GM23338 (cell line): ENCODE measurements at regions not wholly inside any gene's neighbourhood (a gene's known extent, or its start where the extent isn't known, plus 50 kb on each side); places are given as distances from the start of the nearest gene placed in this dataset.

Source experiments
- ATAC-seq: fragments of 200-7000 bp; cut with Tn5 transposase; 3 replicates; pipeline ENCODE4 v1.9.1; 2020
- DNase-seq: peaks from one replicate; pipeline ENCODE4 v3.0.0-alpha.2; 2015; ENCODE audit warnings: low spot score
- H2AFZ ChIP-seq: fragments of 200-600 bp; sonication (generic); 2 replicates; pipeline ENCODE4 v1.8.0; 2016; ENCODE audit warnings: antibody characterized with exemption, mild to moderate bottlenecking, moderate library complexity
- H3F3A ChIP-seq: fragments of 200-600 bp; sonication (generic); replicated peaks from 2 replicates; pipeline ENCODE4 v1.8.0; 2017; ENCODE audit warnings: antibody characterized with exemption, mixed run types, low read depth
- H3K27ac ChIP-seq: fragments of 200-600 bp; sonication (generic); 2 replicates; pipeline ENCODE4 v1.6.1; 2016; ENCODE audit warnings: low read depth
- H3K27me3 ChIP-seq: fragments of 200-600 bp; sonication (generic); 2 replicates; pipeline ENCODE4 v1.8.0; 2016; ENCODE audit warnings: mild to moderate bottlenecking, mixed run types, moderate library complexity; ENCODE audit not compliant: insufficient read depth
- H3K36me3 ChIP-seq: fragments of 200-600 bp; sonication (generic); 2 replicates; pipeline ENCODE4 v1.8.0; 2016; ENCODE audit warnings: mild to moderate bottlenecking; ENCODE audit not compliant: insufficient read depth
- H3K4me1 ChIP-seq: fragments of 200-600 bp; sonication (generic); 2 replicates; pipeline ENCODE4 v1.8.0; 2016; ENCODE audit warnings: mild to moderate bottlenecking, moderate library complexity; ENCODE audit not compliant: insufficient read depth
- H3K4me2 ChIP-seq: fragments of 200-600 bp; sonication (generic); 2 replicates; pipeline ENCODE4 v1.7.1; 2017; ENCODE audit warnings: mixed run types
- H3K4me3 ChIP-seq: fragments of 200-600 bp; sonication (generic); 2 replicates; pipeline ENCODE4 v1.6.1; 2016; ENCODE audit warnings: mixed run types
- H3K79me2 ChIP-seq: fragments of 200-600 bp; sonication (generic); replicated peaks from 2 replicates; pipeline ENCODE4 v1.8.0; 2017; ENCODE audit warnings: mild to moderate bottlenecking; ENCODE audit not compliant: insufficient read depth
- H3K9me2 ChIP-seq: fragments of 200-600 bp; sonication (generic); 2 replicates; pipeline ENCODE4 v1.8.0; 2017; ENCODE audit not compliant: insufficient read depth
- H4K20me1 ChIP-seq: fragments of 200-600 bp; sonication (generic); replicated peaks from 2 replicates; pipeline ENCODE4 v1.8.0; 2017; ENCODE audit warnings: mild to moderate bottlenecking; ENCODE audit not compliant: insufficient read depth
- H3K27ac Mint-ChIP-seq: 2 replicates; pipeline ENCODE4 v1.8.0; 2020; ENCODE audit warnings: inconsistent platforms, mild to moderate bottlenecking, moderate library complexity, mixed read lengths
- H3K27me3 Mint-ChIP-seq: 3 replicates; pipeline ENCODE4 v1.8.0; 2022; ENCODE audit warnings: low read depth, mild to moderate bottlenecking, moderate library complexity, mixed read lengths, inconsistent platforms; ENCODE audit not compliant: insufficient read depth, poor library complexity
- H3K36me3 Mint-ChIP-seq: 3 replicates; pipeline ENCODE4 v1.8.0; 2021; ENCODE audit warnings: low read depth, mild to moderate bottlenecking, inconsistent platforms, moderate library complexity, mixed read lengths
- H3K4me1 Mint-ChIP-seq: 3 replicates; pipeline ENCODE4 v1.8.0; 2020; ENCODE audit warnings: mild to moderate bottlenecking, inconsistent platforms, mixed read lengths
- H3K4me3 Mint-ChIP-seq: 3 replicates; pipeline ENCODE4 v1.8.0; 2021; ENCODE audit warnings: moderate library complexity, mild to moderate bottlenecking, inconsistent platforms, mixed read lengths
- H3K9me3 Mint-ChIP-seq: 3 replicates; pipeline ENCODE4 v1.8.0; 2020; ENCODE audit warnings: moderate library complexity, mild to moderate bottlenecking, inconsistent platforms, mixed read lengths
- CREB1 ChIP-seq: fragments of 250-450 bp; sonication (Bioruptor Pico); IDR thresholded peaks from 2 replicates; pipeline ENCODE4 v1.5.0; 2020; ENCODE audit warnings: low read depth, mild to moderate bottlenecking, moderate library complexity
- ETS1 ChIP-seq: IDR thresholded peaks from 2 replicates; pipeline ENCODE4 v1.6.1; 2016; ENCODE audit warnings: antibody characterized with exemption
- EZH2 ChIP-seq: fragments of 200-600 bp; sonication (generic); IDR thresholded peaks from one replicate; pipeline ENCODE4 v1.8.0; 2017; ENCODE audit warnings: antibody characterized with exemption, mild to moderate bottlenecking, low read depth; ENCODE audit not compliant: unreplicated experiment
- EZH2phosphoT487 ChIP-seq: fragments of 200-600 bp; sonication (generic); IDR thresholded peaks from one replicate; pipeline ENCODE4 v1.8.1; 2018; ENCODE audit warnings: antibody characterized with exemption; ENCODE audit not compliant: unreplicated experiment
- JUNB ChIP-seq: IDR thresholded peaks from one replicate; pipeline ENCODE4 v1.6.1; 2016; ENCODE audit warnings: antibody characterized with exemption; ENCODE audit not compliant: unreplicated experiment
- NANOG ChIP-seq: IDR thresholded peaks from 2 replicates; pipeline ENCODE4 v1.6.1; 2016; ENCODE audit warnings: antibody characterized with exemption, borderline replicate concordance
- POLR2AphosphoS5 ChIP-seq: IDR thresholded peaks from 2 replicates; pipeline ENCODE4 v1.6.1; 2016; ENCODE audit warnings: antibody characterized with exemption, low read depth
- STAT1 ChIP-seq: IDR thresholded peaks from one replicate; pipeline ENCODE4 v1.6.1; 2016; ENCODE audit warnings: antibody characterized with exemption; ENCODE audit not compliant: unreplicated experiment
- ZNF331 ChIP-seq: fragments of 250-450 bp; sonication (Bioruptor Pico); IDR thresholded peaks from 2 replicates; pipeline ENCODE4 v1.5.0; 2020; ENCODE audit warnings: low read depth, mild to moderate bottlenecking, moderate library complexity
- TF ChIP-seq, protein P1 (sequence below): IDR thresholded peaks from one replicate; pipeline ENCODE4 v1.6.1; 2018; ENCODE audit warnings: antibody characterized with exemption; ENCODE audit not compliant: unreplicated experiment
- TF ChIP-seq, protein P2 (sequence below), 2 experiments: fragments of 200-600 bp in 1 of 2; sonication (generic) in 1 of 2; conservative IDR thresholded peaks; 2 replicates each; pipeline versions ENCODE4 v1.5.1 to v1.6.1; 2016 to 2017; ENCODE audit warnings: antibody characterized with exemption in 2 of 2, low read depth in 2 of 2, mild to moderate bottlenecking in 2 of 2, moderate library complexity in 1 of 2

DNA sequence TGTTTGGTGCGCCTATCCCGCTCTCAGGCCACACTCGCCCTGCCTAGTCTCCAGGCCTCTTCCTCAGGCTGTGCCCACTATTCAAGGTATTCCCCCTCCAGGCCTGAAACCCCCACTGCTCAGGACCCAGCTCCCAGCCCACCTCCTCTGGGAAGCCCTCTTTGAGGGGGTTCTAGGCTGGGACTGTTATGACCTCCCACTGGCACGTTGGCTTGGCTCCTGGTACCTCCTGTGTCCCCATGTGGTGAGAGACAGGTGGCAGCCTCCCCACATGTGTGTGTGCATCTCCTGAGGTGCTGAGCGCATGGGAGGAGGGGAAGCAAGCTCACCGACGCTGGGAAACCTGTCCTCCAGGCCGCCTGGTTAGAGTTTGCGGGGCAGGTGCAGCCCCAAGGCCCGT is 82.5 kb downstream of the EDN3 start:
- no peak overlapping the region for H3K4me3 ChIP-seq
- Mint-ChIP-seq H3K36me3 (no peaks in the 10 kb centered on the region), H3K4me1 (peaks cover 12% of the 10 kb centered on the region; the same call in 2 of the 3 replicates), H3K27me3 (peaks cover 13% of the 10 kb centered on the region), H3K27ac (no peak overlapping the region), H3K9me3 (no peaks in the 10 kb centered on the region), H3K4me3 (no peak overlapping the region)
- TF ChIP-seq, protein P1, sequence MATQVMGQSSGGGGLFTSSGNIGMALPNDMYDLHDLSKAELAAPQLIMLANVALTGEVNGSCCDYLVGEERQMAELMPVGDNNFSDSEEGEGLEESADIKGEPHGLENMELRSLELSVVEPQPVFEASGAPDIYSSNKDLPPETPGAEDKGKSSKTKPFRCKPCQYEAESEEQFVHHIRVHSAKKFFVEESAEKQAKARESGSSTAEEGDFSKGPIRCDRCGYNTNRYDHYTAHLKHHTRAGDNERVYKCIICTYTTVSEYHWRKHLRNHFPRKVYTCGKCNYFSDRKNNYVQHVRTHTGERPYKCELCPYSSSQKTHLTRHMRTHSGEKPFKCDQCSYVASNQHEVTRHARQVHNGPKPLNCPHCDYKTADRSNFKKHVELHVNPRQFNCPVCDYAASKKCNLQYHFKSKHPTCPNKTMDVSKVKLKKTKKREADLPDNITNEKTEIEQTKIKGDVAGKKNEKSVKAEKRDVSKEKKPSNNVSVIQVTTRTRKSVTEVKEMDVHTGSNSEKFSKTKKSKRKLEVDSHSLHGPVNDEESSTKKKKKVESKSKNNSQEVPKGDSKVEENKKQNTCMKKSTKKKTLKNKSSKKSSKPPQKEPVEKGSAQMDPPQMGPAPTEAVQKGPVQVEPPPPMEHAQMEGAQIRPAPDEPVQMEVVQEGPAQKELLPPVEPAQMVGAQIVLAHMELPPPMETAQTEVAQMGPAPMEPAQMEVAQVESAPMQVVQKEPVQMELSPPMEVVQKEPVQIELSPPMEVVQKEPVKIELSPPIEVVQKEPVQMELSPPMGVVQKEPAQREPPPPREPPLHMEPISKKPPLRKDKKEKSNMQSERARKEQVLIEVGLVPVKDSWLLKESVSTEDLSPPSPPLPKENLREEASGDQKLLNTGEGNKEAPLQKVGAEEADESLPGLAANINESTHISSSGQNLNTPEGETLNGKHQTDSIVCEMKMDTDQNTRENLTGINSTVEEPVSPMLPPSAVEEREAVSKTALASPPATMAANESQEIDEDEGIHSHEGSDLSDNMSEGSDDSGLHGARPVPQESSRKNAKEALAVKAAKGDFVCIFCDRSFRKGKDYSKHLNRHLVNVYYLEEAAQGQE, result no peak
- TF ChIP-seq EZH2 (no peak), POLR2AphosphoS5 (no peak), JUNB (no peak), ETS1 (no peak), EZH2phosphoT487 (no peak), NANOG (no peak), CREB1 (no peak), ZNF331 (no peak), STAT1 (no peak)
- TF ChIP-seq, protein P2, sequence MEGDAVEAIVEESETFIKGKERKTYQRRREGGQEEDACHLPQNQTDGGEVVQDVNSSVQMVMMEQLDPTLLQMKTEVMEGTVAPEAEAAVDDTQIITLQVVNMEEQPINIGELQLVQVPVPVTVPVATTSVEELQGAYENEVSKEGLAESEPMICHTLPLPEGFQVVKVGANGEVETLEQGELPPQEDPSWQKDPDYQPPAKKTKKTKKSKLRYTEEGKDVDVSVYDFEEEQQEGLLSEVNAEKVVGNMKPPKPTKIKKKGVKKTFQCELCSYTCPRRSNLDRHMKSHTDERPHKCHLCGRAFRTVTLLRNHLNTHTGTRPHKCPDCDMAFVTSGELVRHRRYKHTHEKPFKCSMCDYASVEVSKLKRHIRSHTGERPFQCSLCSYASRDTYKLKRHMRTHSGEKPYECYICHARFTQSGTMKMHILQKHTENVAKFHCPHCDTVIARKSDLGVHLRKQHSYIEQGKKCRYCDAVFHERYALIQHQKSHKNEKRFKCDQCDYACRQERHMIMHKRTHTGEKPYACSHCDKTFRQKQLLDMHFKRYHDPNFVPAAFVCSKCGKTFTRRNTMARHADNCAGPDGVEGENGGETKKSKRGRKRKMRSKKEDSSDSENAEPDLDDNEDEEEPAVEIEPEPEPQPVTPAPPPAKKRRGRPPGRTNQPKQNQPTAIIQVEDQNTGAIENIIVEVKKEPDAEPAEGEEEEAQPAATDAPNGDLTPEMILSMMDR (conservative IDR thresholded peaks at IDR 0.05; ENCODE audit: low read depth in 2 of 2), result no peak
- H4K20me1 ChIP-seq, result no peaks in the 10 kb centered on the region
- H3K4me1 ChIP-seq, result 0 out of 2 replicates have a peak, but pooled peaks cover 6% of the 10 kb centered on the region
- H3K9me2 ChIP-seq, result no peaks in the 10 kb centered on the region
- no peak for ATAC-seq
- no peaks in the 10 kb centered on the region for H3K79me2 ChIP-seq
- no peak overlapping the region for H3K4me2 ChIP-seq
- H2AFZ ChIP-seq, result no peak overlapping the region
- no peaks in the 10 kb centered on the region for H3K27me3 ChIP-seq
- H3K27ac ChIP-seq, result no peak overlapping the region
- H3K36me3 ChIP-seq, result no peaks in the 10 kb centered on the region
- H3F3A ChIP-seq, result no peaks in the 10 kb centered on the region
- DNase-seq, result no peak
